Stimulated activated naive CD4-positive, alpha-beta T cell treated with Interleukin-2 at 50 U/mL for 16 hours (primary cell): ENCODE measurements at regions not wholly inside any gene's neighbourhood (a gene's known extent, or its start where the extent isn't known, plus 50 kb on each side); places are given as distances from the start of the nearest gene placed in this dataset.
"Not testable (repeated sequence)": the region's sequence is repeated elsewhere in the genome, so short reads cannot be mapped to it uniquely, and the experiment has no call there.

Source experiments
- DNase-seq: peaks from one replicate; lab custom pipeline; 2025; lab: John Stamatoyannopoulos, UW

DNA sequence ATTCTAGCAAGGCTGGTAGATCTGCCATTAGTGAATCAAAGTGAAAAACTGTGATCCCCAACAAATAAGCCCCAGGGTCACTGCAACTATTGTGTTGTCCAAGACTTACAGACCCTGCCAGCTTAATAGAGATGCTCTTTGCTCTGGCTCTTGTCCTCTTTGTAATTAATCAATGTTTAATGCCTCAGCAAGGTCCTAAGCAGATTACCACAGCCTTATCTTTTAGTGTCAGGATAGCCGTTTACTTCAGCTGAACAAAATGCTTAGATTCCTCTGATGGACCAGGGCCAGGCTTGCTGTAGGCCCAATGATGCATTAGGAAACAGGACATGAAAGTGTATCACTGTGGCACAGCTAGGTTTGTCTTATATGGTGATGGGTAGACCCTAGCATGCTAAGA is 353.3 kb downstream of the HACE1 start:
- no peak for DNase-seq

DNA sequence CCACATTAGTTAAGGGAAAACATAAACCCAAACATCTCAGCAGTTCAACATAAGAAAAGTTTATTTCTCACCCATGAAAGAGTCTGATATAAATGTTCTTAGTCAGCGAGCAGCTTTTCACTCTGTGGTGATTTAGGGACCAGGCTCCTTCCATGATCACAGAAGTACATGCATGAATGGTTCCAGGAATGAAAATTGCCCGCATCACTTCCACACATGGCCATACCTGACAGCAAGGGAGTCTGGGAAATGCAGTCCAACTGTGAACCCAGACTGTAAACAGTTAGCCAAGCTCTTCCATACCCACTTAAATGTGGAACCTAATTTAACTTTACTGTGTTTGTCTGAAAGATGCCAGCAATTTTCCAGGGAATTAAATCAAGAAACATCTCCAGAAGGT is 353.9 kb downstream of the HACE1 start:
- no peak for DNase-seq

DNA sequence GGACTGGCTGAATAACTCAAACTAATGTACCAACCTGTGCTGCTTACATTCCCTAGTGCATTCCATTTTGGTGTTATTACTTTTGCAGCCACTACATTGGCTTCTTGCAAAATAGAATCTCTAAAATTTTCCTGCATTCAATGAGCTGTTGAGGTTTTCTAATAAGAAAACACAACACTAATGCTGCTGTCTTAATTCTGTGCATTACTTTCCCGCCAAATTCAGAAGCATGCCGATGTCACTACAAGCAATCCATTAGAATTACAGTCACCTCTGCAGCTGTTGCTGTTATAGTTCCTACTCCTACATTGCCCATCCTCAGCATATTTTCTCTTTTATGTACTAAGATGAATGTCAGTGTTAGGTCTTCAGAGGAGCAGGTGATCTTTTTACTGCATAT is 359.5 kb downstream of the HACE1 start:
- DNase-seq = no peak

DNA sequence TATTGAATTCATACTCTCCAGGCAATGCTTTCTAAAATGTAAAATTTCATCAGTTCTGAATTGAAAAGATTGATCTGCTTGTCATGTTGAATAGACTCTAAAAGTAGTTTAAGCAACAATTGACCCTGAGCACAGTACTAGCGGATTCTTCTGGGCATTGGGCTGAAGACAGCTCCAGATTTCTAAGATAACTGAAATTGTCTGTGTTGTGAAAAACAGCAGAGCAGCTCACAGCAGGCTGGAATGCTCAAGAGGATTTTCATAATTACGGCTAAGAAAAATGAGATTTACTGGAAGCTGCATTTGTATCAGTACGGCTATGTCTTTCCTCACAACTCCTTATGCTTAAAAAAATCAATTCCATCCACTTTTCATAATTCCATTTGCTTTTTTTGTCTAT is 373.7 kb downstream of the HACE1 start:
- DNase-seq = no peak

DNA sequence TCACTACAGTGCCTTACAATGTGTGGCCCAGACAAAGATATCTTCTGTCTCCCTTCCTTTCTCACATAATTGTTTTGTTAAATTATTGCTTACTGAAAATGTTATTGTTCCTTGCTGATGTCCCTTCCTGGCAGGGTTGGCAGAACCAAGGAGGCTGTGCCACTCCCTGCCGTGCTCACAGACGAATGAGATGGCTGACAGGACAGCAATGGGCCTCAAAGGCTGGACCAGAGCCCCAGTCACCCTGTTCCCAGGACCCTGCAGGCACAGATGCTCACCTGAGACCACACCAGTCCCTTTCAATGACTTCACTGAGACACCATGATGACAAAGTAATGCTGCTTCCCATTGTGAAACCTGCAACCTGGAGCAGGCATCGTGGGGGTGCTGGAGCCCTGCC is 375.1 kb downstream of the HACE1 start:
- no peak for DNase-seq

DNA sequence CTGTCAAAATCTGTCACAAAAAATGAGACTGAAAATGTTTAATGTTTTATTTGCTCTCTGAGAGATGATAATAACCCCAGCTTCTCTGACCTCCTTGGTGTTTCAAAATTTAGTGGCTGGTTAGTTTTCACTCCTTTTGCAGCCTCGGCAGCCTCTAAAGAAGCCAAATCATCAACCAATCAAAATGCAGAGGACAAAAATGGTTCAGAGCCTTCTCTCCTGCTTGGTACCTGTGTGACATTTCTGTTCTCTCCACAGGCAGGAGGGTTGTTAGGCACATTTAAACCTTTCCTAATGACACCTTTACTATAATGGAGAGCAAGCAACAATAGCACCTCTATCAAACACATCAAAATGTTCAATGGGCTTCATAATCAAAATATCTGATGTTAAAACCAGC is 375.5 kb downstream of the HACE1 start:
- no peak for DNase-seq

DNA sequence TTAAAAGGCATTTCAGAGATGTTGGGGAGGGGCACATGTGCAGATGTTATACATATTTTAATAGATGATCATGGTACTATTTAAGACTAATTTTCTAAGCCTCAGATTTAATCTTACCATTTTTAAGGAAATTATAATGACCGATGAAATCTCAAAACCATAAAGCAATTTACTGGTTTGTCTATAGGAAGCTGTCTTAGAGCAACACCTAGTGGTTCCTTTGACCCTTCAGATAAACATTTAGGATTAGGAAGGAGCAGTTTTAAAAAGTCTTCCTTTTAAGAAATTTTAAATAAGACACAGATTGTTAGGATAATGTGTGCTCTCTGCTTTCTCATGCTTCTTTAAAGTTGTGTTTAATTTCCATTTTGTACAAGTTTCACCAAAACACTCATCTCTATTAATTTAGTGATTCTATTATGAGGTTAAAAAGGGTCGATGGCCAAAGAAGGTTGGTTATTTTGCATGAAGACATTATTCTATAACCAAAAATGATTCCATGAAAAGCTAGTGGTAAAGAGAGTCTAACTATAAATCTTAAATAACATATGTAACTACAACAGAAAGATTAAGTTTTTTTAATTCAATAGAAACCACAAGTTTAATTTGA is 376.4 kb downstream of the HACE1 start:
- DNase-seq = no peak

DNA sequence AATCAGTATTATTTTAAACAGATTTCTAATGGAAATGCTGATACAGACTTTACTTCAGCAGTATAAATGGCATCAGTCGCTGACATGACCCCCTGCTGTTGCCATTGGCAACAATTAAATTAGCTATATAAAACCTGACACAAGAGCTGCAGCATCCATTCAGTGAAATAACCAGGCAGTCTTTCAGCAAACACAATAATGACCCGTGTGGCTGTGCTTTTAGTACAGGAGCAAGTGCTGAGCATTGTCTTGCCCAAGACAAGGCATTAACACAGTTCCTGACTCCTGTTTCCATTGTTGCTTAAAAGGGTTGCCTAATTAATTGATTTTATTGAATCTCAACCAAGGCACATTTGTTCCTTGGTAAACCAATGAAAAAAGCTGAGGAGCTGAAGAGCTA is 382.1 kb downstream of the HACE1 start:
- no peak for DNase-seq

DNA sequence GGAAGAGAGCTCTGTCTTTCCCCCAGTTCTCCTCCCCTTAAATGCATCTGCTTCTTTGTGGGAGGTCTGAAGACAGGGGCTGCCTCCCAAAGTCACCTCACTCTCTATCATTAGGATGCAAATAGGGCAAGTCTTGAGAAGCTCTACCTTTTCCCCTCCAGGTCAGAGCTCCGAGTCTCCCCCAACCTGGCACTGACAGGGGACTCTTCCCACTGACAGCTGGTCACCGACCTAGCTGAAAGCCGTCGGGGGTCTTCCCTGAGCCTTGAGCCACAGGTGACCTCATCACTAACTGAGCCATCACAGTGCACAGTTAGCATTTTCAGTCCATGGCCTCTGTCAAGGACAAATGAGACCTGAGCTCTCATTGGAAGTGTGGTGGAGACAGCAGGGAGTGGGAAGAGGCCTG is 386.7 kb downstream of the HACE1 start:
- DNase-seq = no peak

DNA sequence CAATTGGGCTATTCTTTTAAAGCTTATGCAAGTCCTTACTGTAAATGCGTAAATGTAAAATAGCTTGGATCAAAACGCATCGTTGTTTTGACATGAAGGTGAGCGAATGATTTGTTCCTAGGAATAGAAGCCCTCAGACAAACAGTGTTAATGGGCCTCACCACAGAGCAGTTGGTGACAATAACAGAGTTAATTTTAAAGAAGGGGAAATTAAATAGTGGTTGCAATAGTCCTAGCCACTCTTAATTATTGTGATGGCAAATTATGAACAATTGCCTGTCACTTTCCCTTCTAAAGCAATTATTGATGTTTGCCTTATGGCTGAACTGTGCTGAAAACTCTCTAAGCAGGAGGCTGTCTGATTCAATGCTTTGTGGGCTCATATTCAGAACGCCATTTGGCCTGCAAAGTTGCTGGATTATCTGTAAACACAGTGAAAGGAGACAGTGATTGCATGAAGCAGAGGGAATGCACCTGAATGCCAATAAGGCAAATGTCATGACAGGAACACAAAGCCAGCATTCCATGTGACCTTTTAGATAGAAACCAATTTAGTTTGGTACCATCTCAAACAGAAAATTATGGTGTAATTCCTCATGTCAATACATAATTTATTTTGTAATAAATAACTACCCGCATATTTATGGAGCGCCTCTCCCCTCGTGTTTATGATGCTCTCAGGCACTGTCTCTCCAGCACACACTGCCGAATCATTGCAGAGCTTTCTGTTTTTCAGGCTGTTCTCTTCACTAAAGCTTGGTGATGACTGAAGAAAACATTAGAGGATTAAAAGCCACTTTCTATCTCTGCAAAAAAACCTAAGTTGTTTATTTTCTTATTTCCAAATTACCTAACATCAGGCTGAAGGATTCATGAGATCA is 387.5 kb downstream of the HACE1 start:
- no peak for DNase-seq

DNA sequence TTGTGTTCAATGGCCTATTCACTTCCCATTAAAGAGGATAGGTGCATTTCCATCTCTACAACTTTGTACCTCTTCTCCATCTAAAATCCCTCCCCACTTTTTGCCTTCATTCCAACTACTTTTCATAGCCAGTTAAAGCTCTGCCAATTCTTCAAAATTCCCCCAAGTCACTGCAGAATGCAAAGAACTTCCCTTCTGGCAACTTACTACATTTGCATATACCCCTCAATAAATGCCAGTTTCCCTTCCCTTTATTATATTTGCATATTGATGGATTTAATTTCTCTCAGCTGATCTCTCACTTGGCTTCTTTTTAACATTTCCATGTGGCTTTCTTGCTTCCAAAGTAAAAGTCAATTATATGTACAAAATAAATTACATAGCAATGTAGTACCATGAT is 393.4 kb downstream of the HACE1 start:
- no peak for DNase-seq

DNA sequence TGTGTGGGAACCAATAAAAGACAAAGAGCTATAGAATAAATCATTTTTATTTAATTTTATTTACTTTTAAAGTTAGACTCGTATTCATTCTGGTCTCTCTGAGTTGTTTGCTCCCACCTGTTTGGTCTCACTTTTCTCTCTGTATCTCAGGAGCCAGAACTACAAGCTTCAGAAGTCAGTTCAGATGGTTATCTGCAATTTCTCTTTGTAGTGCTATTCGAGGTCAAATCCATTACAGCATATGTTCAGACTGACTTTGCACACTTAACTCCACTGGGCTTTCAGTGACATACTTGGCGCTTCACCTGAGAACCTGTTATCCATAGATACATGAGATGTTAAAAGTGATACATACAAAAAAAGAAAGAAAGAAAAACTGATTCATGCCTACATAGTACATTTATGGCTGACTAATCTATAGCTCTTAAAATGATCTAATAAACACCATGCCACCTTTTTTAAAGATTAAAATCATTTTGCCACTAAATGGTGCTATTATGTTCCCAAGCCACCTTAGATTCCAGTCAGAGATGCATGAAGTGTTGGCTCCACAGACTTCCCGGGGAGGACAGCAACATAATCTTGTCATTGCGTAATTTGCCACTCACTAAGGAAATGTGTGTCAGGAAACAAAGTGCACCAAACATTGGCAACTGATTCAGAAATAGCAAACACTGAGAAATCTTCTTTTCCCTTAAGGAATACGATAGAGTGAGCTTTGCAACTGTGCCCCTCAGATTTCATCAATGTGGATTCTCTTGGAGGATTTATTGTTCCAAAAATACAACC is 396.7 kb downstream of the HACE1 start:
- no peak for DNase-seq

DNA sequence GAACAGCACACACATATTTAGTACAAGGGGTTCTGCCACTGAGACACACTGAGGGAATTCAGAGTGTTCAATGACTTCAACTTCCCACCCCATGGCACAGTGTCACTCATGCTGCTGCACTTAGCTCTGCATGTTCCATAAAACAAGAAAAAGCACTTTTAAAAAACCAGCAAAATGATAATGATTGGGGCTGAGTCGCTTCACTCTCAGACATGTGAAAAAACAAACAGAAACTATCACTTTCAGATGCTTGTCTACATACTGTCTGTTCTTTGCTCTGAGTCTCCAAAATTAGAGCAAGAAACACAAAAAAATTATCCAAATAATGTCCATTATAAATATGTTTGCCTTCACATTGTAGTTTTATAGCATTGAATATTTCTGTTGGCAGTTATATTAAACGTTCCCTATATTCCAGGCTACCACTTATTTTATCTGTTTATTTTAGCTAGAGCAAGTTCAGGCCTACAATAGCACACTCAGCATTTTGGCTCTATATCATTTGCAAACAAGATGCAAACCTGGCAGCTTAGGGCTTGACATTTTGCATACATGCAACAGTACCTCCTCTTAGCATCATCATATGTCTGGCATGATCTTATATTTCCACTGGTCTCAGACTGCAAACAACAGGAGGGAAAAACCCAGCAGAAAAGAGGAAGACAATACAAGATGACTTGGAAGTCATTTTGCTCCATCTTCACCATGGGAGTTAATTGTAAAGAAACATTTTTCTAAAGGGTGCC is 398.8 kb downstream of the HACE1 start:
- DNase-seq = no peak

DNA sequence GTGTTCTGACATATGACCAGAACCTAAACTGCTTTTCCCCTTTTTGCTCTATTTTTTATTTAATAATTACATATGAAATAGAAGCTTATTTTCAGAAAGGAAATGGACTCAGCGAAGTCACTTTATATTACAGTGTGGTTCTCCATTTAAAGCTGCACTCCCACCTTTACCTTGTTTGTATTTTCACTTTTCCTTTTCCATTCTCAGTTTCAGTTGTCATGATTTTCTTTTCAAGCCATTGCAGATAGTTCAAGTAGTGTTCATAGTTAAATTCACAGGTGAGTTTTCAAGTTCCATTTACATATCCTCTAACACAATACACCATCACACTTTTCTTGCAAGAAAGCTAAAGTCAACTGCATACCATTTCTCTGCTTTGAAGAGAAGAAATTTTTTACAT is 400.2 kb downstream of the HACE1 start:
- no peak for DNase-seq

DNA sequence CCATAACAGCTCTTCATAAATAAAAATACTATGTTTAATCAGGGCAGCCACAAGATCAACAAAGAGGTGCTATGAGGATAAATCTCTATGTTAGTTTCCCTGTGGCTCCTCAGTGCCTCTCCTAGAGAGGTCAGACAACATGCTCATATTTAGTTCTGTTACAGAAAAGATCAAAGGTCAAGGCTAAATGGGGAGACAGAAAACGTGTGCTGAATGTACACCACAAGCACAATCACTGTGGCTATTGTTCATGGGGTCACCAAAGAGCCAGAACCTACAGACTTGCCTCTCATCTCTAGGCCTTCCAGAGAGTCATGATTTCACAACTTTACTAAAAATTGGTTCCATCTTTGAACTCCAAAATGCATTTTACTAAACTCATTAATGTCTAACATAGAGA is 409.8 kb downstream of the HACE1 start:
- DNase-seq = no peak

DNA sequence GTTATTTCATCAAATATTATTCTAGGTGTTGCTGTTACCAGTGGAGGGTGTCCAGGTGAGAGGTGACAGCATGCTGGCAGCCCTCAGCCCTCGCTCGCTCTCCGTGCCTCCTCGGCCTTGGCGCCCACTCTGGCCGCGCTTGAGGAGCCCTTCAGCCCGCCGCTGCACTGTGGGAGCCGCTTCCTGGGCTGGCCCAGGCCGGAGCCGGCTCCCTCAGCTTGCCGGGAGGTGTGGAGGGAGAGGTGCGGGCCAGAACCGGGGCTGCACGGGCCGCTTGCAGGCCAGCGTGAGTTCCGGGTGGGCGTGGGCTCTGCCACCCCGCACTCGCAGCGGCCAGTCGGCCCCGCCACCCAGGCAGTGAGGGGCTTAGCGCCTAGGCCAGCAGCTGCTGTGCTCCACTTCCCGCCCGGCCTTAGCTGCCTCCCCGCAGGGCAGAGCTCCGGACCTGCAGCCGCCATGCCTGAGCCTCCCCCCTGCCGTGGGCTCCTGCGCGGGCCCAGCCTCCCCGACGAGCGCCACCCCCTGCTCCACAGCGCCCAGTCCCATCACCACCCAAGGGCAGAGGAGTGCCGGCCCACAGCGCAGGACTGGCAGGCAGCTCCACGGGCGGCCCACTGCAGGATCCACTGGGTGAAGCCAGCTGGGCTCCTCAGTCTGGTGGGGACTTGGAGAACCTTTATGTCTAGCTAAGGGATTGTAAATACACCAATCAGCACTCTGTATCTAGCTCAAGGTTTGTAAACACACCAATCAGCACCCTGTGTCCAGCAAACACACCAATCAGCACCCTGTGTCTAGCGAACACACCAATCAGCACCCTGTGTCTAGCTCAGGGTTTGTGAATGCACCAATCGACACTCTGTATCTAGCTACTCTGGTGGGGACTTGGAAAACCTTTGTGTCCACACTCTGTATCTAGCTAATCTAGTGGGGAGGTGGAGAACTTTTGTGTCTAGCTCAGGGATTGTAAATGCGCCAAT is 413.3 kb downstream of the HACE1 start:
- DNase-seq = not testable (repeated sequence)

DNA sequence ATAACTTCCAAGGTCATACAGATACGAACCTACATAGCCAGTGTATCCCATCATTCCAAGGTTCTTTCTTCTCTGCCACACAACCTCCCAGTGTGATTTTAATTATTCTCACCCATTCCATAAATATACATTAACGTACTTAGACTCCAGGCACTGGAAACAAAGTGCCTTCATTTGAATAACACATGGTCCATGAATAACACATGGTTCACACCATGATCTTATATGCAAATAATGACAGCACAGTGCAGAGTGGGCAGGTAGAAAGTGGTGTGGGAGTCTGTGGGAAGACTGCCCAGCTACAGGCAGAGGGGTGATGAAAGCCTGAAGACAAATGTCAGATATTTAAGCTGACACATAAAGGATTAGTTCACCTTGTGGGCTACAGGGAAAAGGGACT is 425.2 kb downstream of the HACE1 start:
- DNase-seq = no peak

DNA sequence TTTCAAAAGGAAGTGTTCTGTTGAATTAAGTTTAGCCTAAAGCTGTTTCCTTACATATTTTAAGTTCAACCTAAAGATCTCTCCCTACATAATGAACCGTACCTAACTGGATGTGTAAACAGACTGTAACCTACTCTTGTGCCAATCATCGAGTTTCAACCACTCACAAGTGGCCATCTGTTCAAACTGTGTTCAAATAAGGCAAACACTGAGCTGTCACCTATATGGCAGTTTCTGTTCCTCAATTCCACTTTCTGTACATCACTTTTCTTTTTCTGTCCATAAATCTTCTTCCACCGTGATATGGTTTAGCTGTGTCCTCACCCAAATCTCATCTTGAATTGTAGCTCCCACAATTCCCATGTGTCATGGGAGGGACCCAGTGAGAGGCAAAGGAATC is 428.6 kb downstream of the HACE1 start:
- DNase-seq = no peak

DNA sequence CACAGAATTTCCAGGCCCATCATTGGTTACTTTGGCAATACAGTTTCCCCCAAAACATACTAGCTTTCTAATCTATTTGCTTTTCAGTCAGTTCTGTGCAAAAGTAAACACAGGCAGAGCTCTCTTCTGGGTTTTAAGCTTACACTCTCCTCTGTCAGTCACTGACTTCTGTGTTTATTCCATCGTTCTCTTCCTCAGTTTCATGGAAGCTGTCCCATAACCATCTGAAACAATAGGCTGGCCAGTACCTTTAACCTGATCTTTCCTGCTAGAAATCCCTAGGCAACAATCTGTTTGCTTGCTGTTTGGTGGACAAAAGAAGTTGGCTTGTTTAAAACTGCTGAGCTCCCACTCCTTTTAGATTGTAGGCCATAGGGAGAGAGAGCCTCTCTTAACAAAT is 431.5 kb downstream of the HACE1 start:
- no peak for DNase-seq

DNA sequence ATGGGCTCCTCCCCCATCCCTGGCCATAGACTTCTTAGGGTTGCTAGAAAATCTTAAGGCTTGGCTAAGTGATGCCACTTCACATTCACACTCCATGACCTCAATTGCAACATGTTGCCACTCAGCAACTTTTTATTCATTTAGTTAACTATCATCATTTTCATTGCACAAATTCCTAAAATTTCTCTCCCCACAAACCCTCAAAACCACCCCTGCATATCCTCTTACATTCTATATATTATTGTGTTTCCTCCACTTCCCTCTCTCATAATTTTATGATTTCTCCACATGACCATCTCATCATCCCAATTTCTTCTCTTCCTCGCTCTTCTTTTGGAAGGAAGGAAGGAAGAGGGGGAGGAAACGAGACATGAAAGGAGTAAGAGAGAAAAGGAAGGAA is 436.0 kb downstream of the HACE1 start:
- DNase-seq = no peak

DNA sequence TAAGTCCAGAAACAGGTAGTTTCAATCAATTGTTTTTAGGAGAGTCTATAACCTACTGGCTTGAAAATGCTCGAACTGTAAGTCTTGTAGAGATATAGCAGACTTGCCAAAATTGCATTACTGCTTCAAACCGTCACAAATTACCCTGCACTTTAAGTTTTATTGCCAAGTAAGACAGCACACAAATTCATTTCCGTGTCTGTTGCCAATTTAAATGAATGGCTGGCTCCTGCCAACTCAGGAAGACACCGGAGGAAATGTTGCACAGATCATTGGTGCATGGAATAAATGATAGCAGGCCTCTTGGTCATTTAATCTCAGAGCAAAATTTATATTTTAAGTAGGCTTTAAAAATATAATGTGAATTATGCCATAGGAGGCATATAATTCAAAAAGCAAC is 438.1 kb downstream of the HACE1 start:
- DNase-seq = no peak
